ENCODE measurements at regions not wholly inside any gene's neighbourhood (a gene's known extent, or its start where the extent isn't known, plus 50 kb on each side); places are given as distances from the start of the nearest gene placed in this dataset.

GRCh38 chr12:19042221-19042620 is 87.3 kb upstream of the PLEKHA5 start:
- no peak for DNase-seq (ENCODE audit: extremely low read depth, insufficient read length)
- Histone ChIP-seq H3K27me3 (replicated peaks; ENCODE audit: control insufficient read depth, insufficient read depth, low read length) (no peaks in the 10 kb centered on the region), H3K36me3 (ENCODE audit: control insufficient read depth, insufficient read depth, low read length) (no peaks in the 10 kb centered on the region), H3K4me3 (replicated peaks; ENCODE audit: low read depth, low read length) (no peak overlapping the region)
- no peak for TF ChIP-seq CTCF (IDR thresholded peaks at IDR 0.05; ENCODE audit: insufficient read depth, low read length, poor library complexity, severe bottlenecking)

- no peak overlapping the region for H3K4me3 ChIP-seq (replicated peaks; ENCODE audit: low read depth, low read length)
- no peaks in the 10 kb centered on the region for H3K27me3 ChIP-seq (replicated peaks; ENCODE audit: control insufficient read depth, insufficient read depth, low read length)
- no peak for DNase-seq (ENCODE audit: extremely low read depth, insufficient read length)
- H3K36me3 ChIP-seq (ENCODE audit: control insufficient read depth, insufficient read depth, low read length): no peaks in the 10 kb centered on the region
- no peak for TF ChIP-seq CTCF (IDR thresholded peaks at IDR 0.05; ENCODE audit: insufficient read depth, low read length, poor library complexity, severe bottlenecking)
Observed at GRCh38 chr12:19044430-19044829, 85.1 kb upstream of the PLEKHA5 start.

- H3K4me3 ChIP-seq (replicated peaks; ENCODE audit: low read depth, low read length): no peak overlapping the region
- no peak for TF ChIP-seq CTCF (IDR thresholded peaks at IDR 0.05; ENCODE audit: insufficient read depth, low read length, poor library complexity, severe bottlenecking)
Observed at GRCh38 chr12:19044891-19045290, 84.6 kb upstream of the PLEKHA5 start.

GRCh38 chr12:19045426-19045825 is 84.1 kb upstream of the PLEKHA5 start:
- no peak for DNase-seq (ENCODE audit: extremely low read depth, insufficient read length)
- Histone ChIP-seq H3K36me3 (ENCODE audit: control insufficient read depth, insufficient read depth, low read length) (no peaks in the 10 kb centered on the region), H3K4me3 (replicated peaks; ENCODE audit: low read depth, low read length) (no peak overlapping the region), H3K27me3 (replicated peaks; ENCODE audit: control insufficient read depth, insufficient read depth, low read length) (no peaks in the 10 kb centered on the region)
- no peak for TF ChIP-seq CTCF (IDR thresholded peaks at IDR 0.05; ENCODE audit: insufficient read depth, low read length, poor library complexity, severe bottlenecking)

More at GRCh38 chr12:19044891-19045290, 84.6 kb upstream of the PLEKHA5 start:
- no peaks in the 10 kb centered on the region for H3K36me3 ChIP-seq (ENCODE audit: control insufficient read depth, insufficient read depth, low read length)
- H3K27me3 ChIP-seq (replicated peaks; ENCODE audit: control insufficient read depth, insufficient read depth, low read length): no peaks in the 10 kb centered on the region
- DNase-seq (ENCODE audit: extremely low read depth, insufficient read length): no peak

GRCh38 chr12:19048943-19049342 is 80.6 kb upstream of the PLEKHA5 start:
- no peak overlapping the region for H3K4me3 ChIP-seq (replicated peaks; ENCODE audit: low read depth, low read length)
- DNase-seq (ENCODE audit: extremely low read depth, insufficient read length): no peak
- TF ChIP-seq CTCF (IDR thresholded peaks at IDR 0.05; ENCODE audit: insufficient read depth, low read length, poor library complexity, severe bottlenecking): no peak
- no peaks in the 10 kb centered on the region for H3K36me3 ChIP-seq (ENCODE audit: control insufficient read depth, insufficient read depth, low read length)
- no peaks in the 10 kb centered on the region for H3K27me3 ChIP-seq (replicated peaks; ENCODE audit: control insufficient read depth, insufficient read depth, low read length)

- Histone ChIP-seq H3K4me3 (replicated peaks; ENCODE audit: low read depth, low read length) (no peak overlapping the region), H3K27me3 (replicated peaks; ENCODE audit: control insufficient read depth, insufficient read depth, low read length) (no peaks in the 10 kb centered on the region), H3K36me3 (ENCODE audit: control insufficient read depth, insufficient read depth, low read length) (no peaks in the 10 kb centered on the region)
- DNase-seq (ENCODE audit: extremely low read depth, insufficient read length): no peak
- TF ChIP-seq CTCF (IDR thresholded peaks at IDR 0.05; ENCODE audit: insufficient read depth, low read length, poor library complexity, severe bottlenecking): no peak
Observed at GRCh38 chr12:19052689-19053088, 76.8 kb upstream of the PLEKHA5 start.
